OCI-LY7 (cell line): ENCODE measurements at regions not wholly inside any gene's neighbourhood (a gene's known extent, or its start where the extent isn't known, plus 50 kb on each side); places are given as distances from the start of the nearest gene placed in this dataset.

Experiments used
- BruUV-seq: library from RNA; stranded (reverse); fragments of 400-500 nt; replicated peaks from 2 replicates; lab custom pipeline; 2021; lab: Mats Ljungman, UMichigan
- CTCF ChIA-PET: fragments of 300-600 bp; sonication (Branson Sonifier 250); formaldehyde crosslinking; loops from one replicate; lab custom pipeline; 2022; ENCODE audit warnings: antibody characterized with exemption; ENCODE audit not compliant: unreplicated experiment; lab: Charles Lee
- POLR2A ChIA-PET: fragments of 300-600 bp; sonication (Branson Sonifier 250); formaldehyde crosslinking; loops from one replicate; lab custom pipeline; 2022; ENCODE audit warnings: antibody characterized with exemption; lab: Charles Lee
- DNase-seq: peaks from one replicate; pipeline ENCODE4 v3.0.0-alpha.2; 2015; ENCODE audit warnings: low spot score
- H2AFZ ChIP-seq: fragments of 200-600 bp; sonication (generic), shearing (Covaris generic); 2 replicates; pipeline ENCODE4 v1.6.1; 2014; ENCODE audit warnings: mild to moderate bottlenecking, antibody characterized with exemption, low read length, moderate library complexity
- H3K27ac ChIP-seq: fragments of 200-600 bp; sonication (generic); 2 replicates; pipeline ENCODE4 v1.5.1; 2014; ENCODE audit warnings: mixed run types, low read depth, mild to moderate bottlenecking, moderate library complexity, low read length, inconsistent platforms; ENCODE audit not compliant: poor library complexity, severe bottlenecking
- H3K36me3 ChIP-seq: fragments of 200-600 bp; sonication (generic); 2 replicates; pipeline ENCODE4 v1.6.1; 2014; ENCODE audit warnings: mild to moderate bottlenecking, antibody characterized with exemption, low read length, moderate library complexity, mixed read lengths; ENCODE audit not compliant: insufficient read depth
- H3K4me1 ChIP-seq: fragments of 200-600 bp; sonication (generic); 2 replicates; pipeline ENCODE4 v1.5.1; 2014; ENCODE audit warnings: mild to moderate bottlenecking, low read length; ENCODE audit not compliant: insufficient read depth, poor library complexity, severe bottlenecking
- H3K4me2 ChIP-seq: fragments of 200-600 bp; sonication (generic); 2 replicates; pipeline ENCODE4 v1.6.1; 2014; ENCODE audit warnings: mild to moderate bottlenecking, low read length
- H3K4me3 ChIP-seq: fragments of 200-600 bp; sonication (generic); 2 replicates; pipeline ENCODE4 v1.5.1; 2014; ENCODE audit warnings: mild to moderate bottlenecking, low read depth, low read length; ENCODE audit not compliant: poor library complexity, severe bottlenecking
- H3K79me2 ChIP-seq: fragments of 200-600 bp; sonication (generic); 2 replicates; pipeline ENCODE4 v1.6.1; 2016; ENCODE audit warnings: low read depth, mild to moderate bottlenecking, low read length, moderate library complexity, mixed read lengths; ENCODE audit not compliant: insufficient read depth
- H3K9me2 ChIP-seq: fragments of 200-600 bp; sonication (generic); 2 replicates; pipeline ENCODE4 v1.6.1; 2016; ENCODE audit warnings: mild to moderate bottlenecking, low read length, mixed read lengths; ENCODE audit not compliant: insufficient read depth
- H3K9me3 ChIP-seq: fragments of 200-600 bp; sonication (generic); 2 replicates; pipeline ENCODE4 v1.6.1; 2014; ENCODE audit warnings: mild to moderate bottlenecking, mixed run types, low read length, mixed read lengths
- H4K20me1 ChIP-seq: fragments of 200-600 bp; sonication (generic); 2 replicates; pipeline ENCODE4 v1.6.1; 2014; ENCODE audit warnings: mild to moderate bottlenecking, antibody characterized with exemption, low read length, moderate library complexity, mixed read lengths; ENCODE audit not compliant: insufficient read depth
- EZH2phosphoT487 ChIP-seq: fragments of 200-600 bp; sonication (generic); IDR thresholded peaks from 2 replicates; pipeline ENCODE4 v1.6.1; 2018; ENCODE audit warnings: low read depth, borderline replicate concordance, mild to moderate bottlenecking, mixed run types, antibody characterized with exemption, low read length, moderate library complexity, mixed read lengths
- intact Hi-C: fragments of 100-400 bp; cut with micrococcal nuclease; formaldehyde crosslinking; loops from one replicate; pipeline ENCODE4 v1.10.0; 2022; ENCODE audit not compliant: unreplicated experiment
- TF ChIP-seq, protein P1 (sequence below): fragments of 200-600 bp; sonication (generic); conservative IDR thresholded peaks from 2 replicates; pipeline ENCODE4 v1.5.1; 2014; ENCODE audit warnings: mild to moderate bottlenecking, antibody characterized with exemption, low read length, moderate library complexity, mixed read lengths

DNA sequence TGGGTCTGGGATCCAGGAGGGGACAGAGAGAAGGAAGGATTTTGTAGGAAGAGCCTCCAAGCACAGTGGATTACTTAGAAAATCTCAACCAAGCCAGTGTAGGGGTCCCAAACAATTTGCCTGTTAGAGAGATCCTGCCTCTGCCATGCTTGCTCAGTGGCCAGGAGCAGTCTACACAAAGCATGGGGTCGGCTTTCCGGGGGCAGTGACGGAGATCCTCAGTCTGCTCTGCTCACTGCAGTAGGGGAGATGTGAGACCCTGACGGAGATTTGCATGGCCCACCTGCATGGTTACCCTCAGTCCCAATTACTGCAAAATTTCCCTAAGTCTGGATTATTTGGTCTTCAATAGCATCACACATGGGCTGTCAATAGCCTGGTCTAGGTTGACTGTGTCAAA lies 385.2 kb downstream of the CMPK2 start:
- H3K36me3 ChIP-seq, result no peaks in the 10 kb centered on the region
- no peak overlapping the region for H3K4me3 ChIP-seq
- no TSS peak for BruUV-seq
- no peaks in the 10 kb centered on the region for H3K79me2 ChIP-seq
- no peaks in the 10 kb centered on the region for H3K9me2 ChIP-seq
- no peak overlapping the region for H3K4me2 ChIP-seq
- no peaks in the 10 kb centered on the region for H3K9me3 ChIP-seq
- ChIA-PET POLR2A (interaction anchor here (1.2 kb wide), 1 partner anchor 77 kb away, joined by 3 read pairs; no protein-coding TSS in a partner anchor), CTCF (no interaction called here)
- H2AFZ ChIP-seq, result no peak overlapping the region
- intact Hi-C loops, result no loop called here
- H4K20me1 ChIP-seq, result no peaks in the 10 kb centered on the region
- TF ChIP-seq EZH2phosphoT487, result no peak
- TF ChIP-seq, protein P1, sequence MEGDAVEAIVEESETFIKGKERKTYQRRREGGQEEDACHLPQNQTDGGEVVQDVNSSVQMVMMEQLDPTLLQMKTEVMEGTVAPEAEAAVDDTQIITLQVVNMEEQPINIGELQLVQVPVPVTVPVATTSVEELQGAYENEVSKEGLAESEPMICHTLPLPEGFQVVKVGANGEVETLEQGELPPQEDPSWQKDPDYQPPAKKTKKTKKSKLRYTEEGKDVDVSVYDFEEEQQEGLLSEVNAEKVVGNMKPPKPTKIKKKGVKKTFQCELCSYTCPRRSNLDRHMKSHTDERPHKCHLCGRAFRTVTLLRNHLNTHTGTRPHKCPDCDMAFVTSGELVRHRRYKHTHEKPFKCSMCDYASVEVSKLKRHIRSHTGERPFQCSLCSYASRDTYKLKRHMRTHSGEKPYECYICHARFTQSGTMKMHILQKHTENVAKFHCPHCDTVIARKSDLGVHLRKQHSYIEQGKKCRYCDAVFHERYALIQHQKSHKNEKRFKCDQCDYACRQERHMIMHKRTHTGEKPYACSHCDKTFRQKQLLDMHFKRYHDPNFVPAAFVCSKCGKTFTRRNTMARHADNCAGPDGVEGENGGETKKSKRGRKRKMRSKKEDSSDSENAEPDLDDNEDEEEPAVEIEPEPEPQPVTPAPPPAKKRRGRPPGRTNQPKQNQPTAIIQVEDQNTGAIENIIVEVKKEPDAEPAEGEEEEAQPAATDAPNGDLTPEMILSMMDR, result no peak
- no peak for DNase-seq
- H3K27ac ChIP-seq, result no peak overlapping the region
- no peaks in the 10 kb centered on the region for H3K4me1 ChIP-seq

DNA sequence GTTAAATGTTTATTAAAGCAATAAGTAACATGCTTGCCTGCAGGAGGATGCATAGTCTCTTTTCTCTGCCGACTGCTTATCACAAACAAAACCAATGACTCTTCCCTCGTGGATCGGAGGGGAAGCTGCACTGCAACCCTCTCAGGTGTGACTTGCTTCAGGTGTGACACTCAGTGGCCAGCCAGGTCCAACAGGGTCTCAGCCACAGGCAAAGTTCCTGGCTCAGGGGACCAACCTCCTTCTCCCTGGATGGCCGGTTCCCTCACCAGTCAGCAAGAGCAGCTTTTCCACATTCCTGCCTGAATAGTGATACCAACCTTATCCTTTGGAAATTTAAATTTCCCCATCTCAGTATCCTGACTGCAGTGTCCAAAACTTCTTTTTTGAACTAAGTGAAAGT lies 383.5 kb downstream of the CMPK2 start:
- no peaks in the 10 kb centered on the region for H4K20me1 ChIP-seq
- no TSS peak for BruUV-seq
- H3K4me1 ChIP-seq, result no peaks in the 10 kb centered on the region
- H3K36me3 ChIP-seq, result no peaks in the 10 kb centered on the region
- TF ChIP-seq, protein P1, result no peak
- TF ChIP-seq EZH2phosphoT487, result no peak
- ChIA-PET CTCF (no interaction called here), POLR2A (interaction anchor here (0.6 to 1.0 kb wide), 3 partner anchors 19 to 788 kb away, joined by 3 to 6 read pairs (median 3); no protein-coding TSS in a partner anchor)
- H3K4me3 ChIP-seq, result no peak overlapping the region
- no peak overlapping the region for H2AFZ ChIP-seq
- H3K9me2 ChIP-seq, result no peaks in the 10 kb centered on the region
- no peak overlapping the region for H3K4me2 ChIP-seq
- intact Hi-C loops, result no loop called here
- no peak for DNase-seq
- no peaks in the 10 kb centered on the region for H3K79me2 ChIP-seq
- no peaks in the 10 kb centered on the region for H3K9me3 ChIP-seq
- no peak overlapping the region for H3K27ac ChIP-seq

DNA sequence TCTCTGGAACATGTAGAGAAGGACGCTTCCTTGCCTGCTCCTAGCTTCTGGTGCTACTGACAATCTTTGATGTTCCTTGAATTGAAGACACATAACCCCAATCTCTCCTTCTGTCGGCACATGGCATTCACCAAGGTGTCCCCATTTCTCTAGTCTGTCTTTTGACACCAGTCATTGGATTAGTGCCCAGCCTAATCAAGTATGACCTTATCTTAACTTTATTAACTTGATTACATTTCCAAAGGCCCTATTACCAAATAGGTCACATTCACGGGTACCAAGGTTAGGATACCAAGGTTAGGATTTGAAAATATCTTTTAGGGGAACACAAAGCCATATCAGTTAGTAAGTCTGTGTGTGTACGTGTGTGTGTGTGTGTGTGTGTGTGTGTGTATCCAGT lies 377.9 kb downstream of the CMPK2 start:
- ChIA-PET POLR2A (interaction anchor here (0.6 kb wide), 1 partner anchor 221 kb away, joined by 3 read pairs; no protein-coding TSS in a partner anchor), CTCF (no interaction called here)
- no TSS peak for BruUV-seq
- Histone ChIP-seq H3K9me2 (no peaks in the 10 kb centered on the region), H4K20me1 (no peaks in the 10 kb centered on the region), H3K4me2 (no peak overlapping the region), H3K27ac (no peak overlapping the region), H2AFZ (no peak overlapping the region), H3K36me3 (no peaks in the 10 kb centered on the region), H3K4me3 (no peak overlapping the region), H3K4me1 (no peaks in the 10 kb centered on the region), H3K9me3 (no peaks in the 10 kb centered on the region), H3K79me2 (no peaks in the 10 kb centered on the region)
- no peak for DNase-seq
- intact Hi-C loops, result no loop called here
- TF ChIP-seq, protein P1, result no peak
- no peak for TF ChIP-seq EZH2phosphoT487
